Adrenal gland (tissue), 5 donors: ENCODE measurements at regions not wholly inside any gene's neighbourhood (a gene's known extent, or its start where the extent isn't known, plus 50 kb on each side); places are given as distances from the start of the nearest gene placed in this dataset.

Experiments used
- CTCF ChIP-seq, 6 experiments: fragments of 450-650 bp in 4 of 6; fragments of 200-600 bp in 2 of 6; sonication (generic) in 1 of 6; IDR thresholded peaks; 1 replicate in 5 of 6; 2 replicates in 1 of 6; pipeline versions ENCODE4 v1.5.1 to v1.8.0; 2016 to 2021; ENCODE audit warnings: antibody characterized with exemption in 6 of 6, mild to moderate bottlenecking in 2 of 6, moderate library complexity in 1 of 6
- POLR2A ChIP-seq, 2 donors: fragments of 450-650 bp; IDR thresholded peaks; one replicate each; pipeline ENCODE4 v1.6.1; 2017; ENCODE audit warnings: antibody characterized with exemption in 2 of 2, mild to moderate bottlenecking in 2 of 2, moderate library complexity in 1 of 2
- donor health status: DM: no; HTN: no; CAD: no.

GRCh38 chr5:110996742-110997141 lies 74.8 kb upstream of the TSLP start:
- TF ChIP-seq CTCF (IDR thresholded peaks at IDR 0.05): no peak
- TF ChIP-seq POLR2A (IDR thresholded peaks at IDR 0.05): no peak
